ENCODE measurements at regions not wholly inside any gene's neighbourhood (a gene's known extent, or its start where the extent isn't known, plus 50 kb on each side); places are given as distances from the start of the nearest gene placed in this dataset.

DNA sequence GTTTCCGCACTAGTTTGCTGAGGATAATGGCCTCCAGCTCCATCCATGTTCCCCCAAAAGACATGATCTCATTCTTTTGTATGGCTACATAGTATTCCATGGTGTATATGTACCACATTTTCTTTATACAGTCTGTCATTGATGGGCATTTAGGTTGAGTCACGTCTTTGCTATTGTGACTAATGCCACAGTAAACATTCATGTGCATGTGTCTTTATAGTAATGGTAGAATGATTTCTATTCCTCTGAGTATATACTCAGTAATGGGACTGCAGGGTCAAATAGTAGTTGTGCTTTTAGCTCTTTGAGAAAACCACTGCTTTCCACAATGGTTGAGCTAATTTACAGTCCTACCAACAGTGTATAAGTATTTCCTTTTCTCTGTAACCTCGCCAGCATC is 78.3 kb upstream of the BCL9 start:
- no peak for DNase-seq

DNA sequence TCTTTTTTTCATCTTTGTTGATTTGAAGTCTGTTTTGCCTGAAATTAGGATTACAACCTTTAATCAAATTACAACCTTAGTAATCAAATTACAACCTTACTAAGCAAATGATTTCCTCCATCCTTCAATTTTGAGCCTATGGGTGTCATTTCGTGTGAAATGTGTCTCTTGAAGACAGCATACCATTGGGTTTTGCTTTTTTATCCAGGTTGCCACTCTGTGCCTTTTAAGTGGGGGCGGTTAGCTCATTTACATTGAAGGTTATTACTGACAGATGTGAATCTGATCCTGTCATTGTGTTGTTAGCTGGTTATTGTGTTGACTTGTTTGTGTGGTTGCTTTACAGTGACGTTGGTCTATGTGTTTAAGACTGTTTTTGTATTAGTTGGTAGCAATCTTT is 74.8 kb upstream of the BCL9 start:
- no peak for DNase-seq

DNA sequence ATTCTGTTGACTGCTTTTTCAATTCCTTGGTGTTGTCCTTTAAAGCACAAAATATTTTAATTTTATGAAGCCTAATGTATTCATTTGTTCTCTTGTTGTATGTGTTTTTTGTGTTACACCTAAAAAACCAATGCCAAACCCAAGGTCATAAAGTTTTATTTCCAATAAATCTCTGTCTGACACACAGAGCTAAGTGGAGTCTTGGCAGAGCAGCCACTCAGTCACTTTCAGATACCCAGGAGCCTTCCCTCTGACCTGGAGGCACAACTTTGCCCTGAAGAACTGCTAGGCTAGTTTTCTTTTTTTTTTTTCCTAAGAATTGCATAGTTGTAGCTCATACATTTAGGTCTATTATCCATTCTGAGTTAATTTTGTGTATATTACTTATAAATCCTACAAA is 71.2 kb upstream of the BCL9 start:
- no peak for DNase-seq

DNA sequence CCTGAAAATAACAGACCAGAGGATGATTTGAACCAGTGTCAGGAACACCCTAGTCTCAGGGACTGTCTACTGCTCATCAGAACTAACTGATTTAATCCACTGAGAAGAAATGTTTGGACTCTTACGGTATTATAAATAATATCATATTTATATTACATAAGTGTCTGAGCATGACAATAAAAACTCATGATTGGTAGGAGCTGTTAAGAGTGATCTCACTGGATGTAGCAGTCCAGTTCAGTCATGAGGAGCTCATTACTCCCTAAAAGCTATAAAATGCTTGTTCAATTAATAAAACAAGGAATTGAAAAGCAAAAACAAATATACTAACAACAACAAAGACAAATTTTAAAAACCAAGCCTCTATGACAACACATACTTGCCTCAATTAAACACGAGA is 68.8 kb upstream of the BCL9 start:
- no peak for DNase-seq

DNA sequence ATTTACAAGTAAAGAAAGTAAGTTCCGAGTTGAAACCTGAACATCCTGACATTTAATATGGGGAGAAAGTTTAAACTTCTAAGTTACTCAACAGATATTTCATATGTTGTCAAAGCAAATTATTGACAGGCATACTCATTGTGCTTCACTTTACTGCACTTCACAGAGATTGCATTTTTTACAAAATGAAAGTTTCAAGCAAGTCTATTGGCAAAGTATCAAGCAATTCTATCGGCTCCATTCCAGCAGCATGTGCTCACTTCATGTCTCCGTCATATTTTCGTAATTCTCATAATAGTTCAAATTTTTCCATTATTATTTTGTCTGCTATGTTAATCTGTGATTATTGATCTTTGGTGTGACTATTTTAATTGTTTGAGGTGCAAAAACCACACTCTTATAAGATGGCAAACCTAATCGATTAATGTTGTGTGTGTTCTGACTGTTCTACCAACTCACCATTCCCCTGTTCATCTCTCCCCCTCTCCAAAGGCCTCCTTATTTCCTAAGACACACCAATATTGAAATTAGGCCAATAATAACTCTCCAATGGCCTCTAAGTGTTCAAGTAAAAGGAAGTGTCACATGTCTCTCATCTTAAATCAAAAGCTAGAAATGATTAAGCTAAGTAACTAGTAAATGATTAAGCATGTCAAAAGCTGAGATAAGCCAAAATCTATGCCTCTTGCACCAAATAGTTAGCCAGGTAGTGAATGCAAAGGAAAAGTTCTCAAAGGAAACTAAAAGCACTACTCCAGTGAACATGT is 68.2 kb upstream of the BCL9 start:
- no peak for DNase-seq

- no peak for DNase-seq
Measured at GRCh38 chr1:147473733-147474049, 67.6 kb upstream of the BCL9 start.

- no peak for DNase-seq
Measured at GRCh38 chr1:147475488-147475887, 65.8 kb upstream of the BCL9 start.

DNA sequence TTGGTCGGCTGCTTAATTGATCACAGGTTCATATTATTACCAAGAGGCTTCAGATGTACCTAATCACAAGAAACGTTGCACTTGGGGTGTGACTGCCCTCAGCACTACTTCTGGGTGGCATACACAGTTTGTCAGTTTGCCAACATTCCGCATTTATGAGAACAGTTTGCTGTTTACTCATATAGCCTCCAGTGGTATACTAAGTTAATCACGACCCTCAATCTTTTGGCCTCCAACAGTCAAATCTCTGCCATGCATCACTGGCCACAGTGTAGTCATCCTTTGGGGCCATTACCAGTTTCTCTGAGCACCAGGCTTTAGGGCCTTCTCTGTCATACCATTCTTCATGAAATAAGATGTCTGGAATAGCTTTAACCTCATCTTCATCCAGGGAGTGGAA is 62.8 kb upstream of the BCL9 start:
- DNase-seq: no peak

DNA sequence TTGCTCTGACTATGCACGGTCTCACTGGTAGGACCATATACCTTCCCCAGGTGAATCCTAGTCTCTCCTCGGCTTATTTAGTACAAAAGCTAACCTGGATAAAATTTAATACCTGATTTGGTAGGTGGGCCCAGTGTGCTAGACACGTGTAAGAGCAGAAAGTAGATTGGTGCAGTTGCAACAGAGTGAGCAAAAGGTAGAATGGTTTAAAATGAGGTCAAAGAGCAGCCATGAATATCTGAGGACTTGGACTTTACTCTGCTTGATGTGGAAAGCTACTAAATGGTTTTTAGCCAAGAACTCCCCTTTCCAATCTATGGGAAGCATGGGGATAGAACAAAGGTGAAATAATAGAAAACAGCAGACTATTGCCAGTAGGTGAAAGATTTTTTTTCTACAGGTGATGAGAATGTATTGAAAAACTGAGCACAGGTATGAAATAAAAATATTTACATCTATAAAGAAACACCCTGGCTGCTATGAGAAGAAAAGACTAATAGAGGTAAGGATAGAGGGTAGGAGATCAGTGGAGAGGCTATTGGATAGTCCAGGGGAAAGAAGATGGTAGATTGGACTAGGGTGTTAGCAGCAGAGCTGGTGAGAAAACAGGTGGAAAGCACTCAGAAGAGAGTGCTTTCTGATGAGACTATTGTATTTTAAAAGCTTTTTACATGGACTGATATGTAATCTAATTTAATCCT is 61.3 kb upstream of the BCL9 start:
- no peak for DNase-seq

- no peak for DNase-seq
Measured at GRCh38 chr1:147480565-147480935, 60.8 kb upstream of the BCL9 start.

DNA sequence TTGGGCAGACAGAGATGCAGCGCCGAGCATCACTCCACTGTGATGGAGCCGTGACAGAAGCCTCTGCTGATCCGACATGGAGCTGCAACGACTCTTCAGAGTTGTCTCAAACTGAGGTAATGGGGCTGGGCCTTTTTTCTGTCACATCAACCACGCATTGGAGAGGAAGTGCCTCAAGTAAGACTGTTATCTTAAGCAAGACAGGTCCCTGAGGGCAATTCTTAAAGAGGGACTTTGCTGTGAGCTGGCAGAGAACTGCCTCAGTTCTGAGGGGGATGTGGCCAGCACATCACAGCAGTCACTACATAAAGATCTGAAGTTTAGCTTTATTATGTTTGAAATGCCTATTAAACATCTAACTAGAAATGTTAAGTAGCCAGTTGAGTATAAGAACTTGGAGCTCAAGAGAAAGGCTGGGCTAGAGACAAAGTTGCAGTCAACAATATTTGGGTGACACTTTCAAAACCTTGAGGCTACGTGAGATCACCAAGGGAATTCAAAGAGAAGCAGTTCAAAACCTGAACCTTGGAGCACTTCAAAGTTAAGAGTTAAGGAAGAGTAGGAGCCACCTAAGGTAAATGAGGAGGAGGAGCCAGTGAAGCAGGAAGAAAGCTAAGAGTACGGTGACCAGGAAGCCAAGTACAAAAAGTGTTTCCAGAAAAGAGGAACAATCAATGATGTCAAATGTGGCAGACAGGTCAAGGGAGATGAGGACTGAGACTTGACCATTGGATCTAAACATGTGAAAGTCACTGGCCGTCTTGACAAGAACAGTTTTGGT is 54.2 kb upstream of the BCL9 start:
- DNase-seq: no peak

DNA sequence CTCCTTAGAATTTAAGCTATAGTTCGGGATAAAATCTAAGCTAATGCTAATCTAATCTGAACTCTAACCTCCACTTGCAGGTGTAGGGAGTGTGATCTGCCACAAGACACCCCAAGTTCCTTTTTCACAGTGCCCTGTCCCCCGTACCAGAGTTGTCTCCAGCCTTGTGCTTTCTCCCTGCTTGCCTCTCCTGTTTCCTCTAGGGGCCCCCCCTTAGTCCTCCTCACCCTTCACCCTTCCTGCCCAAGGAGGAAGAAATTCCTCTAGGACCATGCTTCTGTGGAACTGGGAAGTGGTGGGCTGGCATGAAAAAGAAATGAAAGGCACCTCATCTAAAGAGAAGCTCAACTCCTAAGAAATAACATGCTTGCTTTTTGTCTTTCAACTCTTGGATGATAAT is 50.2 kb upstream of the BCL9 start:
- DNase-seq: no peak
